ENCODE measurements at regions not wholly inside any gene's neighbourhood (a gene's known extent, or its start where the extent isn't known, plus 50 kb on each side); places are given as distances from the start of the nearest gene placed in this dataset.

GRCh38 chr14:98791661-98792060, 480.3 kb downstream of the BCL11B start:
- ATAC-seq (ENCODE audit: low FRiP score): no peak
- TF ChIP-seq CTCF (IDR thresholded peaks at IDR 0.05): no peak
- no peak for DNase-seq (ENCODE audit: low spot score)

- ATAC-seq (ENCODE audit: low FRiP score): no peak
- TF ChIP-seq CTCF (IDR thresholded peaks at IDR 0.05): no peak
- no peak for DNase-seq (ENCODE audit: low spot score)
These were observed 479.8 kb downstream of the BCL11B start for GRCh38 chr14:98792171-98792570.

- TF ChIP-seq CTCF (IDR thresholded peaks at IDR 0.05): no peak
- no peak for DNase-seq (ENCODE audit: low spot score)
- no peak for ATAC-seq (ENCODE audit: low FRiP score)
These were observed 473.9 kb downstream of the BCL11B start for GRCh38 chr14:98798099-98798498.

GRCh38 chr14:98799891-98800290, 472.1 kb downstream of the BCL11B start:
- DNase-seq (ENCODE audit: low spot score): no peak
- TF ChIP-seq CTCF (IDR thresholded peaks at IDR 0.05): no peak
- no peak for ATAC-seq (ENCODE audit: low FRiP score)

- ATAC-seq (ENCODE audit: low FRiP score) (no peak), DNase-seq (ENCODE audit: low spot score) (no peak)
- TF ChIP-seq CTCF (IDR thresholded peaks at IDR 0.05): no peak
These were observed 470.0 kb downstream of the BCL11B start for GRCh38 chr14:98802044-98802443.

- DNase-seq (ENCODE audit: low spot score) (no peak), ATAC-seq (ENCODE audit: low FRiP score) (no peak)
- no peak for TF ChIP-seq CTCF (IDR thresholded peaks at IDR 0.05)
These were observed 468.8 kb downstream of the BCL11B start for GRCh38 chr14:98803196-98803595.

- no peak for TF ChIP-seq CTCF (IDR thresholded peaks at IDR 0.05)
- ATAC-seq (ENCODE audit: low FRiP score) (no peak), DNase-seq (ENCODE audit: low spot score) (no peak)
These were observed 463.2 kb downstream of the BCL11B start for GRCh38 chr14:98808494-98809407.

Data from omental fat pad (tissue), 3 donors.